ENCODE measurements at regions not wholly inside any gene's neighbourhood (a gene's known extent, or its start where the extent isn't known, plus 50 kb on each side); places are given as distances from the start of the nearest gene placed in this dataset.

GRCh38 chr15:87239582-87240230 is 1016.8 kb downstream of the NTRK3 start:
- DNase-seq (ENCODE audit: low read depth) = no peak

- no peak for DNase-seq (ENCODE audit: low read depth)
Measured at GRCh38 chr15:87238451-87239068, 1018.0 kb downstream of the NTRK3 start.

- DNase-seq (ENCODE audit: low read depth) = no peak
Measured at GRCh38 chr15:87228460-87228859, 1028.1 kb downstream of the NTRK3 start.

- DNase-seq (ENCODE audit: low read depth) = peak; percentile 88
Measured at GRCh38 chr15:87227846-87228245, 1028.7 kb downstream of the NTRK3 start.

GRCh38 chr15:87225436-87225835 is 1031.1 kb downstream of the NTRK3 start:
- no peak for DNase-seq (ENCODE audit: low read depth)

- peak; percentile 14 for DNase-seq (ENCODE audit: low read depth)
Measured at GRCh38 chr15:87224404-87224803, 1032.1 kb downstream of the NTRK3 start.

GRCh38 chr15:87219650-87220615 is 1036.6 kb downstream of the NTRK3 start:
- DNase-seq (ENCODE audit: low read depth) = peak; percentile 75

- no peak for DNase-seq (ENCODE audit: low read depth)
Measured at GRCh38 chr15:87215100-87215499, 1041.4 kb downstream of the NTRK3 start.

GRCh38 chr15:87213626-87214025 is 1042.9 kb downstream of the NTRK3 start:
- no peak for DNase-seq (ENCODE audit: low read depth)

- peak; percentile 25 for DNase-seq (ENCODE audit: low read depth)
Measured at GRCh38 chr15:87212041-87212440, 1044.5 kb downstream of the NTRK3 start.

- DNase-seq (ENCODE audit: low read depth) = no peak
Measured at GRCh38 chr15:87211547-87211946, 1045.0 kb downstream of the NTRK3 start.

- DNase-seq (ENCODE audit: low read depth) = no peak
Measured at GRCh38 chr15:87209891-87210689, 1046.4 kb downstream of the NTRK3 start.

GRCh38 chr15:87207990-87208580 is 1048.5 kb downstream of the NTRK3 start:
- DNase-seq (ENCODE audit: low read depth) = peak; percentile 86

GRCh38 chr15:87207251-87207650 is 1049.3 kb downstream of the NTRK3 start:
- no peak for DNase-seq (ENCODE audit: low read depth)

GRCh38 chr15:87201986-87202385 is 1054.6 kb downstream of the NTRK3 start:
- no peak for DNase-seq (ENCODE audit: low read depth)

GRCh38 chr15:87200149-87200548 is 1056.4 kb downstream of the NTRK3 start:
- DNase-seq (ENCODE audit: low read depth) = no peak

GRCh38 chr15:87197981-87198380 is 1058.6 kb downstream of the NTRK3 start:
- DNase-seq (ENCODE audit: low read depth) = no peak

GRCh38 chr15:87196498-87196897 is 1060.0 kb downstream of the NTRK3 start:
- DNase-seq (ENCODE audit: low read depth) = no peak

GRCh38 chr15:87193481-87193880 is 1063.1 kb downstream of the NTRK3 start:
- no peak for DNase-seq (ENCODE audit: low read depth)

- no peak for DNase-seq (ENCODE audit: low read depth)
Measured at GRCh38 chr15:87167706-87168105, 1088.0 kb downstream of the AGBL1 start.

GRCh38 chr15:87167055-87167454 is 1087.4 kb downstream of the AGBL1 start:
- DNase-seq (ENCODE audit: low read depth) = no peak

- DNase-seq (ENCODE audit: low read depth) = peak; percentile 35
Measured at GRCh38 chr15:87155771-87156170, 1076.1 kb downstream of the AGBL1 start.

All from amniotic epithelial cell (primary cell).